Fibroblast of mammary gland (primary cell): ENCODE measurements at regions not wholly inside any gene's neighbourhood (a gene's known extent, or its start where the extent isn't known, plus 50 kb on each side); places are given as distances from the start of the nearest gene placed in this dataset.

Experiments
- DNase-seq: peaks from one replicate; pipeline ENCODE4 v3.0.0-alpha.2; 2010; ENCODE audit warnings: low read depth
- H3K4me3 ChIP-seq: 2 replicates; pipeline ENCODE4 v1.5.1; 2011; ENCODE audit warnings: low read depth, mild to moderate bottlenecking, low read length, moderate library complexity; ENCODE audit not compliant: control insufficient read depth
- CTCF ChIP-seq: conservative IDR thresholded peaks from 2 replicates; pipeline ENCODE4 v1.5.1; 2011; ENCODE audit warnings: low read depth, low read length, inconsistent platforms; ENCODE audit not compliant: control insufficient read depth, insufficient read depth

DNA sequence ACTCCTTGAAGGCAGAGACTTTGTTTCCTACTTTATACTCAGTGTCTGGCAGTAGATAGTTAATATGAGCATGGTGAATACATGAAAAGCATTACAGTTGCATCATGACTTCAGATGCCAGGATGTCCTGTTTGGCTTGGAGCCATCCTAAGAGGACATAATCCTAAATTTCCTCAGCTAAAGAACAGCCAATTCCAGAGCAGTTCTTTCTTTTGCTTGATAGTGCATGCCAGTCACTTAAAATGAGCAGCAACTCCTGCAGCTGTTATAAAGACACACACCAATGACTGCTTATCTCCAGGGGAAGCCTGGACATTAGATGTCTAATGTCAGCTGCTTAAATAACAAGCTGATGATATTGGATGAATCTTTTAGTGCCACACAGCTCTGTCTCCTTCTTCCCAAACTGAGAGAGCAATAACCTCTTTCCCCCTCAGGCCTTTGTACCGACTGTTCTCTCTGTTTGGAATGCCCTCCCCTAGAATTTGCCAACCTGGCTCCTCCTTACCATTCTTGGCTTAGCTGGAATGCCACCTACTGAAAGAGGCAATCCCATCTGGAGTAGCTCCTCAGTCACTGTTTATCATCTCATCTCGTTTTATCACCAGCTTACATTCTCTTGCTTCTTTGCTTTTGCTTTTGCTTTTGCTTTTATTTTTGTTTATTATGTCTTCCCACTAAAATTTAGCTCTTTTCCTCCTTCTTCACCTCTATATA lies 100.8 kb upstream of the USP38 start:
- DNase-seq = no peak

GRCh38 chr4:143084566-143084965 lies 100.2 kb upstream of the USP38 start:
- no peak for DNase-seq
- no peak for TF ChIP-seq CTCF
- no peak overlapping the region for H3K4me3 ChIP-seq

More for the DNA sequence above, 100.8 kb upstream of the USP38 start:
- no peak for TF ChIP-seq CTCF
- no peak overlapping the region for H3K4me3 ChIP-seq

GRCh38 chr4:143085224-143085623 lies 99.5 kb upstream of the USP38 start:
- peak; percentile 17 for TF ChIP-seq CTCF

DNA sequence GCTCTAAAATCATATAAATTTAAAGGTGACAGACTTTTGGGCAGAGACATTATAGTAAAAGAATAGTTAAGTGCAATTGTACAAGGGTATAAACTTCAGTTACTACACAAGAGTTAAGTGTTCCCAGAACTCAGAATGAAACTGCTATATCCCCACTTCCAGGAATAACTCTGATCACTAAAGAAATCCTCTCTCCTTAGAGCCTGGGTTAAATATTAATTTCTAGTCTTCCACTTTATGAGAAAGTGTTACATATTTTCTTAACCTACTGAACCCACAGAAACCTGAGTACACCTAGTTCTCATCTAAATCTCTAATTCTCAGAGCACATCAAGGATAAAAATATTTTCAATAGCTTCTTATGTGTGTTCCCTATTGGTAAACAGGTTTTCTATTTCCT lies 99.1 kb upstream of the USP38 start:
- no peak overlapping the region for H3K4me3 ChIP-seq
- no peak for DNase-seq
- no peak for TF ChIP-seq CTCF

More at GRCh38 chr4:143085224-143085623, 99.5 kb upstream of the USP38 start:
- H3K4me3 ChIP-seq = no peak overlapping the region
- no peak for DNase-seq

DNA sequence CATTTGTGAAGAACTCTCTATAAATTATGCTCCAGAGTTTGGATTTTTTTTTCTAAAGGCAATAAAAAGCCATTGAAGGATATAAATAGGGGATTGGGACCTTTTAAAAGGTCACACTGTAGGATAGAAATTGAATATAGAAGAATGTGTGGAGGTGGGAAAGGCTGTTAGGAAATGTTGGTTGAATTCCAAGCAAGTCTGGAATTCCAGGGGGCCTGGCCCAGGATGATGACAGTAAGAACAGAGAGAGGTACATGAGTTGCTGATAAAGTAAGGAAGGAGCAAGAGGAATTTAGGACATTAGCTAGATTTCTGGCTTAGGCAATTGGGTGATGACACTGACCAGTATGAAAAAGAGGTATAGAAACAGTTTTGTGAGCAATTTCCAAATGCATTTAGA lies 95.4 kb upstream of the USP38 start:
- no peak for TF ChIP-seq CTCF
- H3K4me3 ChIP-seq = no peak overlapping the region
- DNase-seq = no peak

DNA sequence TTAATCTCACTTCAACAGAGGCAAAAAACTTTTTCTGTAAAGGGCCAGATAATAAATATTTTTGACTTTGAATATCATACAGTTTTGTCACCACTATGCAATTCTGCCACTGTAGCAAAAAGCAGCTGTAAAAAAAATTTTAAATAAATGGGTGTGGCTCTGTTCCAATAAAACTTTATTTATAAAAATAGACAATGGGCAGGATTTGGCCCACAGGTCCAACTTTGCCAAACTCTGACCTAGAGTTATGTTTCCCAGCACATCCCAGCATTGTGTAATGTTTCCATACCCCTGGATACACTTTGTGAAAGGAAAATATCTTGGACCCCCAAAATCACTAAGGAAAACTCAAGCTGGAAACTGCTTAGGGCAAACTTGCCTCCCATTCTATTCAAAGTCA lies 94.9 kb upstream of the USP38 start:
- no peak overlapping the region for H3K4me3 ChIP-seq
- TF ChIP-seq CTCF = no peak
- no peak for DNase-seq
